BLaER1 treated with 17β-estradiol and CSF1 and Interleukin-3, amounts not matched to agents 10 nM and 100 nM (cell line): ENCODE measurements at regions not wholly inside any gene's neighbourhood (a gene's known extent, or its start where the extent isn't known, plus 50 kb on each side); places are given as distances from the start of the nearest gene placed in this dataset.

Experiments
- H3K27ac ChIP-seq, 11 experiments: shearing (Covaris generic); formaldehyde crosslinking; 2 replicates each; pipeline ENCODE4 v1.8.1; 2022
- H3K27me3 ChIP-seq, 11 experiments: shearing (Covaris generic); formaldehyde crosslinking; 2 replicates each; pipeline ENCODE4 v1.8.1; 2022
- H3K36me3 ChIP-seq, 11 experiments: shearing (Covaris generic); formaldehyde crosslinking; 2 replicates each; pipeline ENCODE4 v1.8.1; 2022
- H3K4me1 ChIP-seq, 10 experiments: shearing (Covaris generic); formaldehyde crosslinking; 2 replicates each; pipeline ENCODE4 v1.8.1; 2022
- H3K4me2 ChIP-seq, 11 experiments: shearing (Covaris generic); formaldehyde crosslinking; 2 replicates each; pipeline ENCODE4 v1.8.1; 2022
- H3K4me3 ChIP-seq, 10 experiments: shearing (Covaris generic); formaldehyde crosslinking; 2 replicates each; pipeline ENCODE4 v1.8.1; 2022
- H3K9ac ChIP-seq, 11 experiments: shearing (Covaris generic); formaldehyde crosslinking; 2 replicates each; pipeline ENCODE4 v1.8.1; 2022
- H3K9me3 ChIP-seq, 11 experiments: shearing (Covaris generic); formaldehyde crosslinking; replicated peaks in 1 of 11; 2 replicates each; pipeline ENCODE4 v1.8.1; 2022
- H4K20me1 ChIP-seq, 11 experiments: shearing (Covaris generic); formaldehyde crosslinking; 2 replicates each; pipeline ENCODE4 v1.8.1; 2022
- Cebpa-rat ChIP-seq, 11 experiments: shearing (Covaris generic); IDR thresholded peaks; 2 replicates each; pipeline ENCODE4 v1.8.1; 2022

- Histone ChIP-seq H3K9ac (no peak overlapping the region), H4K20me1 (no peaks in the 10 kb centered on the region), H3K27me3 (no peaks in the 10 kb centered on the region), H3K9me3 (peaks cover 0 to 7% (median 0%) of the 10 kb centered on the region in 11 experiments; a peak in 1 of 22 replicates), H3K4me1 (no peaks in the 10 kb centered on the region), H3K36me3 (no peaks in the 10 kb centered on the region), H3K4me3 (no peak overlapping the region), H3K4me2 (no peak overlapping the region), H3K27ac (no peak overlapping the region)
- no peak for TF ChIP-seq Cebpa-rat (IDR thresholded peaks at IDR 0.05)
These were observed 272.7 kb downstream of the HHIPL2 start for GRCh38 chr1:222275001-222275728.

- no peak for TF ChIP-seq Cebpa-rat (IDR thresholded peaks at IDR 0.05)
- H3K27me3 ChIP-seq: no peaks in the 10 kb centered on the region
- H3K9me3 ChIP-seq: no peaks in the 10 kb centered on the region
- H3K4me2 ChIP-seq: no peak overlapping the region
- H4K20me1 ChIP-seq: no peaks in the 10 kb centered on the region
- H3K27ac ChIP-seq: no peak overlapping the region
- H3K4me1 ChIP-seq: 0 out of 20 replicates have a peak, but pooled peaks cover 0 to 4% (median 0%) of the 10 kb centered on the region in 10 experiments
- H3K4me3 ChIP-seq: no peak overlapping the region
- H3K9ac ChIP-seq: no peak overlapping the region
- no peaks in the 10 kb centered on the region for H3K36me3 ChIP-seq
These were observed 281.4 kb downstream of the HHIPL2 start for GRCh38 chr1:222266223-222267196.

GRCh38 chr1:222263791-222264190 is 284.1 kb downstream of the HHIPL2 start:
- no peak overlapping the region for H3K27ac ChIP-seq
- no peak overlapping the region for H3K4me2 ChIP-seq
- H4K20me1 ChIP-seq: no peaks in the 10 kb centered on the region
- 0 out of 20 replicates have a peak, but pooled peaks cover 0 to 4% (median 0%) of the 10 kb centered on the region in 10 experiments for H3K4me1 ChIP-seq
- no peak overlapping the region for H3K4me3 ChIP-seq
- no peaks in the 10 kb centered on the region for H3K27me3 ChIP-seq
- H3K36me3 ChIP-seq: no peaks in the 10 kb centered on the region
- TF ChIP-seq Cebpa-rat (IDR thresholded peaks at IDR 0.05): no peak
- H3K9ac ChIP-seq: no peak overlapping the region
- no peaks in the 10 kb centered on the region for H3K9me3 ChIP-seq

GRCh38 chr1:222257027-222257426 is 290.9 kb downstream of the HHIPL2 start:
- Histone ChIP-seq H3K27me3 (no peaks in the 10 kb centered on the region), H3K36me3 (no peaks in the 10 kb centered on the region), H3K27ac (no peak overlapping the region), H4K20me1 (no peaks in the 10 kb centered on the region), H3K4me1 (no peaks in the 10 kb centered on the region), H3K9ac (no peak overlapping the region), H3K9me3 (peaks cover 0 to 10% (median 5%) of the 10 kb centered on the region in 11 experiments; a peak in 5 of 22 replicates), H3K4me2 (no peak overlapping the region), H3K4me3 (no peak overlapping the region)
- no peak for TF ChIP-seq Cebpa-rat (IDR thresholded peaks at IDR 0.05)

GRCh38 chr1:222256058-222256457 is 291.8 kb downstream of the HHIPL2 start:
- H3K9me3 ChIP-seq: peaks cover 0 to 10% (median 5%) of the 10 kb centered on the region in 11 experiments; a peak in 5 of 22 replicates
- TF ChIP-seq Cebpa-rat (IDR thresholded peaks at IDR 0.05): no peak
- no peak overlapping the region for H3K27ac ChIP-seq
- H3K4me1 ChIP-seq: no peaks in the 10 kb centered on the region
- H3K27me3 ChIP-seq: no peaks in the 10 kb centered on the region
- no peaks in the 10 kb centered on the region for H3K36me3 ChIP-seq
- H3K9ac ChIP-seq: no peak overlapping the region
- H3K4me2 ChIP-seq: no peak overlapping the region
- H4K20me1 ChIP-seq: no peaks in the 10 kb centered on the region
- H3K4me3 ChIP-seq: no peak overlapping the region

GRCh38 chr1:222252788-222253187 is 295.1 kb downstream of the HHIPL2 start:
- Histone ChIP-seq H3K36me3 (no peaks in the 10 kb centered on the region), H3K9me3 (peaks cover 0 to 10% (median 5%) of the 10 kb centered on the region in 11 experiments; a peak in 5 of 22 replicates), H3K4me2 (no peak overlapping the region), H3K9ac (no peak overlapping the region), H3K27ac (no peak overlapping the region), H3K4me1 (peaks cover 0 to 5% (median 0%) of the 10 kb centered on the region in 10 experiments; a peak in 4 of 20 replicates), H4K20me1 (no peaks in the 10 kb centered on the region), H3K27me3 (no peaks in the 10 kb centered on the region), H3K4me3 (no peak overlapping the region)
- TF ChIP-seq Cebpa-rat (IDR thresholded peaks at IDR 0.05): no peak

GRCh38 chr1:222251847-222252246 is 296.1 kb downstream of the HHIPL2 start:
- Histone ChIP-seq H3K4me2 (no peak overlapping the region), H3K27me3 (no peaks in the 10 kb centered on the region), H3K36me3 (no peaks in the 10 kb centered on the region), H3K27ac (no peak overlapping the region), H3K9ac (no peak overlapping the region), H4K20me1 (no peaks in the 10 kb centered on the region), H3K9me3 (peaks cover 0 to 10% (median 5%) of the 10 kb centered on the region in 11 experiments; a peak in 5 of 22 replicates), H3K4me3 (no peak overlapping the region), H3K4me1 (peaks cover 0 to 7% (median 0%) of the 10 kb centered on the region in 10 experiments; a peak in 4 of 20 replicates)
- TF ChIP-seq Cebpa-rat (IDR thresholded peaks at IDR 0.05): no peak

- Histone ChIP-seq H3K36me3 (no peaks in the 10 kb centered on the region), H4K20me1 (no peaks in the 10 kb centered on the region), H3K27me3 (no peaks in the 10 kb centered on the region), H3K4me2 (no peak overlapping the region), H3K9ac (no peak overlapping the region), H3K4me1 (peaks cover 0 to 7% (median 0%) of the 10 kb centered on the region in 10 experiments; a peak in 4 of 20 replicates), H3K4me3 (no peak overlapping the region), H3K27ac (no peak overlapping the region), H3K9me3 (peaks cover 0 to 10% (median 5%) of the 10 kb centered on the region in 11 experiments; a peak in 5 of 22 replicates)
- no peak for TF ChIP-seq Cebpa-rat (IDR thresholded peaks at IDR 0.05)
These were observed 297.5 kb downstream of the HHIPL2 start for GRCh38 chr1:222250376-222250775.

GRCh38 chr1:222247811-222248310 is 300.0 kb downstream of the HHIPL2 start:
- H3K4me2 ChIP-seq: peak overlapping the region in 3 of 11 experiments; percentile 7 to 38 (median 16); a peak in 2 of 22 replicates

More at GRCh38 chr1:222247811-222248310, 300.0 kb downstream of the HHIPL2 start:
- Histone ChIP-seq H3K9me3 (no peaks in the 10 kb centered on the region), H3K27me3 (no peaks in the 10 kb centered on the region), H3K9ac (no peak overlapping the region), H3K4me1 (peaks cover 0 to 7% (median 0%) of the 10 kb centered on the region in 10 experiments; a peak in 4 of 20 replicates), H3K27ac (no peak overlapping the region), H3K36me3 (no peaks in the 10 kb centered on the region), H3K4me3 (no peak overlapping the region), H4K20me1 (no peaks in the 10 kb centered on the region)
- TF ChIP-seq Cebpa-rat (IDR thresholded peaks at IDR 0.05): no peak
